GM23338 (cell line): ENCODE measurements at regions not wholly inside any gene's neighbourhood (a gene's known extent, or its start where the extent isn't known, plus 50 kb on each side); places are given as distances from the start of the nearest gene placed in this dataset.

Source experiments
- ETS1 ChIP-seq: IDR thresholded peaks from 2 replicates; pipeline ENCODE4 v1.6.1; 2016; ENCODE audit warnings: antibody characterized with exemption
- REST ChIP-seq: IDR thresholded peaks from one replicate; pipeline ENCODE4 v1.6.1; 2018; ENCODE audit warnings: antibody characterized with exemption; ENCODE audit not compliant: unreplicated experiment
- STAT1 ChIP-seq: IDR thresholded peaks from one replicate; pipeline ENCODE4 v1.6.1; 2016; ENCODE audit warnings: antibody characterized with exemption; ENCODE audit not compliant: unreplicated experiment
- ZNF114 ChIP-seq: fragments of 250-450 bp; sonication (Bioruptor Pico); IDR thresholded peaks from 2 replicates; pipeline ENCODE4 v1.5.0; 2020; ENCODE audit warnings: mild to moderate bottlenecking, moderate library complexity
- ZNF462 ChIP-seq: fragments of 250-450 bp; sonication (Bioruptor Pico); IDR thresholded peaks from 2 replicates; pipeline ENCODE4 v1.5.0; 2020; ENCODE audit warnings: mild to moderate bottlenecking, moderate library complexity

GRCh38 chr18:72630991-72631390 lies 86.8 kb upstream of the CBLN2 start (continued):
- TF ChIP-seq ZNF462 (CRISPR knock-in tag) (no peak), STAT1 (no peak), ETS1 (no peak), ZNF114 (CRISPR knock-in tag) (no peak), REST (no peak)
